NCI-H226 (cell line): ENCODE measurements at regions not wholly inside any gene's neighbourhood (a gene's known extent, or its start where the extent isn't known, plus 50 kb on each side); places are given as distances from the start of the nearest gene placed in this dataset.
A peak's percentile ranks its signal among the peaks of the same experiment; 100 is the strongest.
"Not testable (repeated sequence)": the region's sequence is repeated elsewhere in the genome, so short reads cannot be mapped to it uniquely, and the experiment has no call there.

Experiments used
- DNase-seq: peaks from one replicate; pipeline ENCODE4 v3.0.0-alpha.2; 2015

- DNase-seq, result no peak
Measured at GRCh38 chr1:65593516-65593915, 173.0 kb downstream of the LEPR start.

DNA sequence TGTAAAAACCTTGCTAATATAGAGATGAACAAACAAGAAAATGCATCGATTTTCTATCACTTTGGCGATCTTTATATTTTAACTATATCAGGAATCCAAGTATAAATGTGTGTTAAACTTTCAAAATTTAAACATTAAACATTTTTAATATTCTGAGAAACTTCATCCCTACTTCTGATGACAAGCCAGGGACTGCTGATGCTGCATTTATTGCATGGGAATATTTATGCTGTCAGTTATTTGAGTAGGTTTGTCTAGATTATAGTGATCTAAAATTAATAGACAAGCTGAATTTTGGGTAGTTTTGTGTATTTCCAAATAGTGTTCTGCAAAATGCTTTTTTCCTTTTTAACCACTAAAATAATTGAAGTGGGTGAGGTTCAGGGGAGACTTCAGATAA is 175.3 kb downstream of the LEPR start:
- DNase-seq, result no peak

DNA sequence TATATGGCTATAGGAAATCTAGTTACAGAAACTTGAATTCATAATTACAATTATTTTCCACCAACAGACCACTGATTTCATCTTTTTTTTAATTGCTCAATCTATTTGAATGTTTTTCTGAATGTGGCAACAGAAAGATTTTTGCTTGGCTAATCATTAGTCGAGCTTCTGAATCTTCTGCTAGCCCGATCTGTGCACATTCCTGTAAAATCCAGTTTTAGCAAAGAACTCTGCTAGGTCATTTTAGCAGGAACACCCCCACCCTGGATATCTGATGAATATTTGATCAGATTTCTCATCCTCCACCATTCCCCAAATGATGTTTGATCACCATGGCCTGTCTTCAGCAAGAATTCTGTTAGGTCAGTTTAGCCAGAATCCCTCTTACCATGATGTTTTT is 176.3 kb downstream of the LEPR start:
- DNase-seq, result no peak

DNA sequence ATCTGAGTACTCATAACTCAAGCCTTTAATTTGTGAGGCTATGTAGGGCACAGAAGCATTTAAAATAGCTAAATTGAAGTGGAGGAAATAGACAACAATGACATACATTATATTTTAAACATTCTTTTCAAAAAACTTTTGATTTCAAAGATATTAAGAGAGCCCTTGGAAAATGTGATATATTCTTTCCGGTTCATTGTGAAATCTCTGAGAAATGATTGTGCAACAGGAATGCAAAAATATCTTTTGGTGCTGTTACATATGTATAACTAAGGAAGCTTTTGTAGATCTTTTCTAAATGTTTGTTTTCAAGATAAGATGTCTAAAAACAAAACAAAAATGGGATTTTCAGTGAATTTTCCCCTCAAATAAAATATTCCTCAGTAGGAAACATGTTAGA is 185.2 kb downstream of the LEPR start:
- DNase-seq, result no peak

DNA sequence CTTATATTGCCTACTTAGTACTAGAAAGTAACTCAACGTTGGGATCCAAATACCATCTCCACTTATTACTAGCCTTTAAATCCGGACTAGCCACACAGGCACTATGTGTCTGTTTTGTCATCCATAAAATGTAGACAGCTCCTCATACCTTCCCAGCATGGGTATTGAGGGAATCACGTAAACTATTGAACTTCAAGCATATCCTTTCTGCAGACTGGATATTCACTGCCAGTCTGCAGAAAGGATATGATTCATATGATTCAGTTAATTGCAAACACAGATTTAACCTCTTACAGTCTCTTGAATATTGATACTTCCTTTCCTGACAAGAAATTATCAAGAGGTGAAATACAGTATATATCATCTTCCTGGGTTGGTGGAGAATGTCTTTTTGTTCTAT is 186.0 kb downstream of the LEPR start:
- no peak for DNase-seq

DNA sequence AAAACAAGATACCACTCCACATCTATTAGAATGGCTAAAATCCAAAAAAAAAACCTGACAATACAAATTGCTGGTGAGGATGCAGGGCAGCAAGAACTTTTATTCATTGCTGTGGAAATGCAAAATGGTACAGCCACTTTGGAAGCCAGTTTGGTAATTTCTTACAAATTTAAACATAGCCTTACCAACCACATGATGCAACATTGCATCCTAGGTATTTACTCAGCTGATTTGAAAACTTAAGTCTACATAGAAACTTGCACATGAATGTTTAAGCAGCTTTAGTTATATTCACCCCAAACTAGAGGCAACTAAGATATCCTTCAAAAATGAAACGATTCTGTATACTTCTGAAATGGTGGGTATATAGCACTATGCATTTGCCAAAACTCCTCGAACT is 178.8 kb upstream of the PDE4B start:
- no peak for DNase-seq

- no peak for DNase-seq
Measured at GRCh38 chr1:65615859-65616258, 176.8 kb upstream of the PDE4B start.

GRCh38 chr1:65621721-65622120 is 171.0 kb upstream of the PDE4B start:
- peak; percentile 84 for DNase-seq

GRCh38 chr1:65623895-65624294 is 168.8 kb upstream of the PDE4B start:
- no peak for DNase-seq

DNA sequence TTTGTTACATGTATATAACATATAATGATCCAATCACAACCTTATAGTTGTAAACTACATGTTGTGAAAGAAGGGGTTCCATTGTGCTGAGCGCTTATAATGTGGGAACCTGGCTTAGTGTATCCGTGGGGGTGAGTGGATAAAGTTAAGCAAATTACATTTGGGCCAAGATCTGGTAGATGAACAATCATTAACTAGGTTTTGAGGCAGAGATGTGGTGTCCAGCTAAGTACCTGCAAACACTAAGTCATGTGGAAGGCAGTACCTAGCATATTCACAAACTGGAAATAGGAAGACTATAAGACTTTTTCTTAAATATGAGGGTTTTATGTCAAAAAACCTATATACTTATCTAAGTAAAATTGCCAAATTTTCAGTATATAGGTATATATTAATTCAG is 167.2 kb upstream of the PDE4B start:
- DNase-seq, result no peak

GRCh38 chr1:65626003-65626402 is 166.7 kb upstream of the PDE4B start:
- DNase-seq, result no peak

GRCh38 chr1:65629788-65630187 is 162.9 kb upstream of the PDE4B start:
- DNase-seq, result no peak

DNA sequence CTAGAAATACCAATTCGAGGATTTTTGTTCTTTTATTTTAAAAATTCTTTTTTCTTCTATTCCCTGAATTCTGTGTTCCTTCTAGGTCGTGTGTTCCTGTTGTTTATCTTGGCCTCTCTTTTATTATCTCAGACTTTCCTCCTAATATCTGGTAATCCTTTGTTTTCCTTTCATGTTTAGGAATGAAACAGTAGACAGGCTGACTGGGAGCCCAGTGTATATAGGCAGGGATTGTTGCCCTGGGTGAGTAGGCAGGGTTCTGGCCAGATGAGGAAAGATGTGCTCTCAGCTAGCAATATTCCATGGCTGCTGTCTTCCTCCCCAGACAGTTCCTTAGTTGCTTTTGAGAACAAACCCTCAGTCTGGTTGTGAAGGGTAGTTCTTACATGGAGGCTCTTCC is 161.8 kb upstream of the PDE4B start:
- DNase-seq, result no peak

GRCh38 chr1:65632235-65632634 is 160.5 kb upstream of the PDE4B start:
- DNase-seq, result no peak

- no peak for DNase-seq
Measured at GRCh38 chr1:65640046-65640445, 152.6 kb upstream of the PDE4B start.

GRCh38 chr1:65649185-65649584 is 143.5 kb upstream of the PDE4B start:
- DNase-seq, result not testable (repeated sequence)

DNA sequence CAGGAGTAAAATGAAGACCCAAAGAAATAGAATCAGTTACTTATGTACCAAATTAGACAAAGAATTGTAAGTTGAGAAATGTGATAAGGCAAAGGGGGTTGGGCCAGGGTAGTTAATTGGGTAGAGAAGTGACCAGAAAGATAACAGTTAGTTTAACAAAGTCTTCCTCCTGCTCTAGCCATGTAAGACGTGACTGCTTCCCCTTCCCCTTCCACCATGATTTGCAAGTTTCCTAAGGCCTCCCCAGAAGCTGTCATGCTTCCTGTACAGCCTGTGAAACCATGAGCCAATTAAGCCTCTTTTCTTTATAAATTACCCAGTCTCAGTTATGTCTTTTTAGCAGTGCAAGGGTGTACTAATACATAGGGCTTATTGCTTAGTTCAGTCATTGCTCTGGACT is 142.0 kb upstream of the PDE4B start:
- DNase-seq, result no peak

DNA sequence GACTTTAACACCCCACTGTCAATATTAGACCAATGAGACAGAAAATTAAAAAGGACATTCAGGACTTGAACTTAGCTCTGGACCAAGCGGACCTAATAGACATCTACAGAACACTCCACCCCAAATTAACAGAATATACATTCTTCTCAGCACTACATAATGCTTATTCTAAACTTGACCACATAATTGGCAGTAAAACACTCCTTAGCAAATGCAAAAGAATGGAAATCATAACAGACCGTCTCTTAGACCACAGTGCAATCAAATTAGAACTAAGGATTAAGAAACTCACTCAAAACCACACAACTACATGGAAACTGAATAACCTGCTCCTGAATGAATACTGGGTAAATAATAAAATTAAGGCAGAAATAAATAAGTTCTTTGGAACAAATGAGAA is 138.2 kb upstream of the PDE4B start:
- not testable (repeated sequence) for DNase-seq

GRCh38 chr1:65657609-65658008 is 135.1 kb upstream of the PDE4B start:
- DNase-seq, result not testable (repeated sequence)

DNA sequence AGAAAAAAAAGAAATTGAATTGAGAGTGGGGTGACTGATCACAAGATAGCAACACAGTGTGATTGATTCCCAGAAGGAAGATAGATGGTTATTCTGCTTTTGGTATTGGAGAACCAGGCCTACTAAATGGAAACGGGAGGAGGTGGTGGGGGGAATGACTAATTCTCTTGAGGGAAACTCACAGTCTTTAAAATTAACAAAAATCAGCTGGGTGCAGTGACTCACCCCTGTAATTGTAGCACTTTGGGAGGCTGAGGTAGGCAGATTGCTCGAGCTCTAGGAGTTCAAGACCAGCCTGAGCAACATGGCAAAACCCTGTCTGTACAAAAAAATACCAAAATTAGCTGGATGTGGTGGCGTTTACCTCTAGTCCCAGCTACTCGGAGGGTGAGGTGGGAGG is 134.6 kb upstream of the PDE4B start:
- DNase-seq, result no peak

DNA sequence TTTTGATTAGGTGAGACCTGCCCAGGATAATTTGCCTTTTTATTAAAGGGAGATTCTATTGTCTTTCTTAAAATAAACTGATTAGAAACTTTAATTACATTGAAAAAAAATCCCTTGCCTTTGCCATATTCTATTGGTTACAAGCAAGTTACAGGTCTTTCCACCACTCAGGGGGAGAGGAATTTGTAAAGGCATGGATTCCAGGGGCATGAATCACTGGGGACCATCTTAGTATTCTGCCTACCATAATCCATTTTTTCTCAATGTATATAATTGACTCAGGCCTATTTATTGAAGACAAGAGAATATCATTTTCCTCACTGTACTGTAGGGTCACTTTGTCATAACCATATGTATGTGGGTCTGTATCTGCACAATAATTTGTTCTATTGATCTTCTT is 124.3 kb upstream of the PDE4B start:
- DNase-seq, result no peak

GRCh38 chr1:65670518-65670917 is 122.2 kb upstream of the PDE4B start:
- no peak for DNase-seq

GRCh38 chr1:65674522-65674921 is 118.2 kb upstream of the PDE4B start:
- no peak for DNase-seq

- no peak for DNase-seq
Measured at GRCh38 chr1:65679773-65680172, 112.9 kb upstream of the PDE4B start.

DNA sequence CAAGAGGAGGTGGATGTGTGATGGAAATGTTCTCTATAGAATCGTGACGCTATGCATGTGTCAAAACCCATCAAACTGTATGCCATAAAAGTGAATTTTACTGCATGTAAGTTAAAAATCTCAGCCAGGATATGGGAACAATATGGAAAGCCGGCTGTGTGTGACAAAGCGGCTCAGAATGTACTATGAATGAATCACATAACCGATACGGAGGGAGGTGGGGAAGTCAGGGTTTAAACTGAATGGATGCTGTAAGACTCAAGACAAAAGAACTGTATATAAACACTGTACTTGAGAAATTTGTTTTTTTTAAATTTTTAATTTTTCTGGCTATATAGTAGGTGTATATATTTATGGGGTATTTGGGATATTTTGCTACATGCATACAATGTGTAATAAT is 111.6 kb upstream of the PDE4B start:
- DNase-seq, result no peak
